RCC 7860 (cell line): ENCODE measurements at regions not wholly inside any gene's neighbourhood (a gene's known extent, or its start where the extent isn't known, plus 50 kb on each side); places are given as distances from the start of the nearest gene placed in this dataset.
"Not testable (repeated sequence)": the region's sequence is repeated elsewhere in the genome, so short reads cannot be mapped to it uniquely, and the experiment has no call there.

Experiments
- DNase-seq: peaks from one replicate; pipeline ENCODE4 v3.0.0-alpha.2; 2015; ENCODE audit warnings: low spot score
- FAIRE-seq: peaks from 2 replicates; lab custom pipeline; 2012; peaks lifted over from hg19 to GRCh38; lab: Jason Lieb, UNC

- no peak for DNase-seq
- no peak for FAIRE-seq
These were observed 1920.7 kb upstream of the CELF4 start for GRCh38 chr18:39486268-39486667.

GRCh38 chr18:39485696-39486095 is 1920.1 kb upstream of the CELF4 start:
- DNase-seq, result no peak
- FAIRE-seq, result no peak

- DNase-seq (no peak), FAIRE-seq (no peak)
These were observed 1915.7 kb upstream of the CELF4 start for GRCh38 chr18:39481281-39481680.

- FAIRE-seq, result no peak
- no peak for DNase-seq
These were observed 1915.0 kb upstream of the CELF4 start for GRCh38 chr18:39480494-39481195.

GRCh38 chr18:39464006-39464405 is 1898.4 kb upstream of the CELF4 start:
- FAIRE-seq (no peak), DNase-seq (no peak)

- no peak for FAIRE-seq
These were observed 1896.8 kb upstream of the CELF4 start for GRCh38 chr18:39462436-39462835.

GRCh38 chr18:39460136-39460535 is 1894.5 kb upstream of the CELF4 start:
- no peak for FAIRE-seq

More at GRCh38 chr18:39462436-39462835, 1896.8 kb upstream of the CELF4 start:
- DNase-seq, result no peak

GRCh38 chr18:39455285-39455684 is 1889.7 kb upstream of the CELF4 start:
- FAIRE-seq (peak; percentile 18), DNase-seq (peak; percentile 43)

More at GRCh38 chr18:39460136-39460535, 1894.5 kb upstream of the CELF4 start:
- no peak for DNase-seq

- FAIRE-seq (no peak), DNase-seq (no peak)
These were observed 1889.3 kb upstream of the CELF4 start for GRCh38 chr18:39454866-39455265.

- no peak for FAIRE-seq
- DNase-seq, result peak; percentile 5
These were observed 1888.3 kb upstream of the CELF4 start for GRCh38 chr18:39453882-39454281.

GRCh38 chr18:39453356-39453755 is 1887.8 kb upstream of the CELF4 start:
- FAIRE-seq (no peak), DNase-seq (no peak)

- no peak for FAIRE-seq
- no peak for DNase-seq
These were observed 1885.4 kb upstream of the CELF4 start for GRCh38 chr18:39450958-39451357.

- FAIRE-seq (no peak), DNase-seq (no peak)
These were observed 1884.0 kb upstream of the CELF4 start for GRCh38 chr18:39449566-39449965.

GRCh38 chr18:39448942-39449341 is 1883.3 kb upstream of the CELF4 start:
- FAIRE-seq, result no peak
- DNase-seq, result no peak

GRCh38 chr18:39444957-39445356 is 1879.4 kb upstream of the CELF4 start:
- not testable (repeated sequence) for DNase-seq, FAIRE-seq

GRCh38 chr18:39441648-39442047 is 1876.0 kb upstream of the CELF4 start:
- FAIRE-seq (no peak), DNase-seq (no peak)

- DNase-seq (no peak), FAIRE-seq (no peak)
These were observed 1870.4 kb upstream of the CELF4 start for GRCh38 chr18:39435996-39436395.

GRCh38 chr18:39435209-39435608 is 1869.6 kb upstream of the CELF4 start:
- FAIRE-seq (no peak), DNase-seq (no peak)

- DNase-seq (no peak), FAIRE-seq (no peak)
These were observed 1868.8 kb upstream of the CELF4 start for GRCh38 chr18:39434223-39434920.

GRCh38 chr18:39425172-39425850 is 1859.7 kb upstream of the CELF4 start:
- DNase-seq, result no peak
- FAIRE-seq, result no peak

- FAIRE-seq, result no peak
These were observed 1858.7 kb upstream of the CELF4 start for GRCh38 chr18:39424261-39424660.

GRCh38 chr18:39421276-39421675 is 1855.7 kb upstream of the CELF4 start:
- FAIRE-seq, result no peak
- DNase-seq, result no peak

More at GRCh38 chr18:39424261-39424660, 1858.7 kb upstream of the CELF4 start:
- no peak for DNase-seq
